ENCODE measurements at regions not wholly inside any gene's neighbourhood (a gene's known extent, or its start where the extent isn't known, plus 50 kb on each side); places are given as distances from the start of the nearest gene placed in this dataset.

- TF ChIP-seq ZNF609 (CRISPR knock-in tag; IDR thresholded peaks at IDR 0.05; ENCODE audit: borderline replicate concordance): no peak
Measured at GRCh38 chr13:32880636-32881035, 135.6 kb upstream of the KL start (continued).

- Histone ChIP-seq H2AFZ (ENCODE audit: low read length) (no peak overlapping the region), H3K4me1 (ENCODE audit: insufficient read depth, low read length) (no peaks in the 10 kb centered on the region), H3K4me2 (ENCODE audit: low read depth, low read length) (no peak overlapping the region), H3K36me3 (replicated peaks in 1 of 2; ENCODE audit: control insufficient read depth in 1 of 2, insufficient read depth in 2 of 2, low read length in 2 of 2) (no peaks in the 10 kb centered on the region), H3K9me3 (ENCODE audit: low read length) (no peaks in the 10 kb centered on the region), H3K27ac (ENCODE audit: extremely low read length, insufficient read depth, low read length) (no peak overlapping the region), H3K79me2 (ENCODE audit: insufficient read depth, low read length) (no peaks in the 10 kb centered on the region), H4K20me1 (ENCODE audit: insufficient read depth, low read length) (no peaks in the 10 kb centered on the region), H3K9ac (ENCODE audit: insufficient read depth, low read depth, low read length) (no peak overlapping the region), H3K27me3 (ENCODE audit: control insufficient read depth in 1 of 2, insufficient read depth in 2 of 2, low read length in 2 of 2) (peaks cover 0 to 3% of the 10 kb centered on the region in 2 experiments; a peak in 1 of 5 replicates), H3K4me3 (replicated peaks in 1 of 3; ENCODE audit: insufficient read depth in 1 of 3, low read depth in 2 of 3, low read length in 3 of 3) (no peak overlapping the region)
- no TSS peak for BruUV-seq (replicated peaks)
- DNase-seq (ENCODE audit: low spot score) (no peak), ATAC-seq (no peak), FAIRE-seq (no peak)
- POLR2A ChIA-PET: no interaction called here
- in situ Hi-C loops (cut with HindIII; ENCODE audit: extremely low pct_ligation_motif_present, low pct_unique_long_range_greater_than_20kb): no loop called here
- no peak for TF ChIP-seq ARID3A (IDR thresholded peaks at IDR 0.05; ENCODE audit: low read depth, low read length)
- no peak for TF ChIP-seq PRDM10 (CRISPR knock-in tag; IDR thresholded peaks at IDR 0.05; ENCODE audit: low read depth)
- TF ChIP-seq ZNF253 (CRISPR knock-in tag; IDR thresholded peaks at IDR 0.05; ENCODE audit: borderline replicate concordance): no peak
- no peak for TF ChIP-seq ZNF883 (CRISPR knock-in tag; IDR thresholded peaks at IDR 0.05; ENCODE audit: not compliant biosample characterization)
- CTCF ChIA-PET (ENCODE audit: low intra/inter-chr PET ratio, low total read pairs): no interaction called here
- intact Hi-C loops (cut with micrococcal nuclease; ENCODE audit: unreplicated experiment): no loop called here
- whole genome bisulfite sequencing (ENCODE audit: low lambda C conversion rate): 55% methylated on average over 2 of the region's 2 CpGs
Measured at GRCh38 chr13:32881074-32881776, 135.0 kb upstream of the KL start.

All from HepG2 (cell line).